Stomach (tissue), 8 donors: ENCODE measurements at regions not wholly inside any gene's neighbourhood (a gene's known extent, or its start where the extent isn't known, plus 50 kb on each side); places are given as distances from the start of the nearest gene placed in this dataset.
A peak's percentile ranks its signal among the peaks of the same experiment; 100 is the strongest.

Experiments
- DNase-seq, 2 donors: peaks; one replicate each; pipeline versions ENCODE4 v3.0.0 to v3.0.0-alpha.2; 2013 to 2019
- H3K27ac ChIP-seq, 5 donors: fragments of 200-600 bp in 4 of 5; sonication (generic) in 4 of 5; one replicate each; pipeline ENCODE4 v1.5.1; 2013 to 2019; ENCODE audit warnings: mild to moderate bottlenecking in 1 of 5, moderate library complexity in 1 of 5
- H3K27me3 ChIP-seq, 3 donors: fragments of 200-600 bp; sonication (generic); one replicate each; pipeline ENCODE4 v1.5.1; 2017 to 2019; ENCODE audit warnings: mixed run types in 1 of 3
- H3K36me3 ChIP-seq, 4 donors: fragments of 200-600 bp; sonication (generic); 1 replicate in 3 of 4; 2 replicates in 1 of 4; pipeline ENCODE4 v1.5.1; 2016 to 2019
- H3K4me1 ChIP-seq, 4 donors: fragments of 200-600 bp; sonication (generic); one replicate each; pipeline ENCODE4 v1.5.1; 2016 to 2019
- H3K4me3 ChIP-seq, 4 donors: fragments of 200-600 bp; sonication (generic) in 3 of 4; one replicate each; pipeline ENCODE4 v1.5.1; 2016 to 2019; ENCODE audit warnings: mild to moderate bottlenecking in 1 of 4
- H3K9me3 ChIP-seq, 4 donors: fragments of 200-600 bp; sonication (generic); one replicate each; pipeline ENCODE4 v1.5.1; 2016 to 2019
- EP300 ChIP-seq: sonication (generic); formaldehyde crosslinking; IDR thresholded peaks from one replicate; pipeline ENCODE4 v1.6.1; 2017; ENCODE audit warnings: antibody characterized with exemption
- POLR2A ChIP-seq, 4 donors: fragments of 450-650 bp; IDR thresholded peaks; one replicate each; pipeline ENCODE4 v1.6.1; 2016; ENCODE audit warnings: antibody characterized with exemption in 4 of 4, control low read depth in 2 of 4, mild to moderate bottlenecking in 1 of 4, moderate library complexity in 1 of 4
- POLR2AphosphoS5 ChIP-seq, 3 donors: sonication (generic); formaldehyde crosslinking; IDR thresholded peaks; one replicate each; pipeline ENCODE4 v1.6.1; 2016; ENCODE audit warnings: antibody characterized with exemption in 3 of 3
- WGBS, 5 donors: extraction: QIAGEN DNeasy Blood & Tissue Kit in 3 of 5; methylation state at CpG; one replicate each; pipeline versions ENCODE4 v1.1.5 to v1.1.7; 2013 to 2018; 5-methylcytosine and 5-hydroxymethylcytosine counted together
- intact Hi-C: fragments of 100-400 bp; cut with DNase I; formaldehyde crosslinking; loops from one replicate; pipeline ENCODE4 v1.15.1; 2023; ENCODE audit warnings: low total_unique reads
- TF ChIP-seq, protein P1 (sequence below), 7 experiments: fragments of 450-650 bp in 4 of 7; fragments of 200-600 bp in 3 of 7; sonication (generic) in 3 of 7; IDR thresholded peaks; one replicate each; pipeline ENCODE4 v1.5.1; 2016 to 2019; ENCODE audit warnings: antibody characterized with exemption in 7 of 7, control low read depth in 2 of 7, mild to moderate bottlenecking in 1 of 7
- donor health status: healthy with polysubstance abuse.
- donor health status: Bipolar disorder and iron deficiency.
- donor health status: healthy.

DNA sequence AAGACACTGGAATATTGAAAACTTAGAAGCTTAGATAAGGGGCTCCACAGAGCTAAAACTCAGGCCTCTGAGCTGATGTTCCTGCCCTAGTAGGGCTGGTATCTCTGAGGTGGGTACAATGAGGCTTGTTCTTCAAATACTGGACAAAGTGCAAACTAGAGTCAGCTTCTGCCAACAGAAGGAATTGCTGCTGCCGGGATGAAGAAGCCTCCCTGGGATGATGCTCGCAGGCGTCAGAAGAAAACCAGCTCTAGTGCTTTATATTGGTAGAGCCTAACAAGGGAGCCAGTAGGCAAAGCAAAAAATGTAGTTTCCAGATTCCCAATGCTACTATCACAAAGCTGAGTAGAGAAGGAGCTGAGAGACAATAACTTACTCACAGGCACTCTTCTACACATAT, 118.1 kb downstream of the FOXI3 start:
- H3K4me1 ChIP-seq, result no peaks in the 10 kb centered on the region
- peaks cover 0 to 13% (median 0%) of the 10 kb centered on the region in 3 donors for H3K27me3 ChIP-seq
- DNase-seq, result no peak
- H3K4me3 ChIP-seq, result no peak overlapping the region
- H3K27ac ChIP-seq, result no peak overlapping the region
- no peaks in the 10 kb centered on the region for H3K36me3 ChIP-seq
- TF ChIP-seq, protein P1, sequence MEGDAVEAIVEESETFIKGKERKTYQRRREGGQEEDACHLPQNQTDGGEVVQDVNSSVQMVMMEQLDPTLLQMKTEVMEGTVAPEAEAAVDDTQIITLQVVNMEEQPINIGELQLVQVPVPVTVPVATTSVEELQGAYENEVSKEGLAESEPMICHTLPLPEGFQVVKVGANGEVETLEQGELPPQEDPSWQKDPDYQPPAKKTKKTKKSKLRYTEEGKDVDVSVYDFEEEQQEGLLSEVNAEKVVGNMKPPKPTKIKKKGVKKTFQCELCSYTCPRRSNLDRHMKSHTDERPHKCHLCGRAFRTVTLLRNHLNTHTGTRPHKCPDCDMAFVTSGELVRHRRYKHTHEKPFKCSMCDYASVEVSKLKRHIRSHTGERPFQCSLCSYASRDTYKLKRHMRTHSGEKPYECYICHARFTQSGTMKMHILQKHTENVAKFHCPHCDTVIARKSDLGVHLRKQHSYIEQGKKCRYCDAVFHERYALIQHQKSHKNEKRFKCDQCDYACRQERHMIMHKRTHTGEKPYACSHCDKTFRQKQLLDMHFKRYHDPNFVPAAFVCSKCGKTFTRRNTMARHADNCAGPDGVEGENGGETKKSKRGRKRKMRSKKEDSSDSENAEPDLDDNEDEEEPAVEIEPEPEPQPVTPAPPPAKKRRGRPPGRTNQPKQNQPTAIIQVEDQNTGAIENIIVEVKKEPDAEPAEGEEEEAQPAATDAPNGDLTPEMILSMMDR (IDR thresholded peaks at IDR 0.05), result no peak
- TF ChIP-seq POLR2AphosphoS5 (IDR thresholded peaks at IDR 0.05), result no peak
- TF ChIP-seq POLR2A (IDR thresholded peaks at IDR 0.05), result no peak
- no peak for TF ChIP-seq EP300
- H3K9me3 ChIP-seq, result peaks cover 0 to 7% (median 0%) of the 10 kb centered on the region in 4 donors
- intact Hi-C loops, result no loop called here
- WGBS, 5 donors, result 60 to 87% (median 75%) methylated on average over 3 of the region's 3 CpGs

DNA sequence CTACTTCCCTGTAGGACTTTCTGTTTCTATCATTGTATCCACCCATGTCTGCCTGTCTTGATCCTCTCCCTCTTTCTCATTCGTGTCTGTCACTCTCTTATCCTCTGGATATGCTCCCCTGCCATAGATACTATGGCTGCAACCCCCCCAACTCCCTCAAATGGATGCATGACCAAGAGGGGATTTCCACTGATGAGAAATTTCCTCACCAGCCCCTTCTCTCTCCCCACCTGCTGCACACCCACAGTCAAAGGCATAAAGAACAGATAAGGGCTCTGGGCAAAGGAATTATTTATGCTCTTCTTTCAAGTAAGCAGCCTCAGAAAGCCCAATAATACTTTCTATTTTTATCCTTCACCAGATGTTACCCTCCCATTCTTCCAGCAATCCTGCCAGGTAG, 121.3 kb downstream of the FOXI3 start:
- no peak overlapping the region for H3K27ac ChIP-seq
- no peak overlapping the region for H3K4me3 ChIP-seq
- 49 to 71% (median 68%) methylated on average over 1 of the region's 1 CpG for WGBS, 5 donors
- peaks cover 0 to 13% (median 0%) of the 10 kb centered on the region in 3 donors for H3K27me3 ChIP-seq
- no peaks in the 10 kb centered on the region for H3K4me1 ChIP-seq
- peaks cover 0 to 7% (median 0%) of the 10 kb centered on the region in 4 donors for H3K9me3 ChIP-seq
- H3K36me3 ChIP-seq, result no peaks in the 10 kb centered on the region
- intact Hi-C loops, result no loop called here
- TF ChIP-seq, protein P1 (IDR thresholded peaks at IDR 0.05), result no peak
- TF ChIP-seq POLR2A (IDR thresholded peaks at IDR 0.05) (no peak), EP300 (no peak), POLR2AphosphoS5 (IDR thresholded peaks at IDR 0.05) (no peak)
- DNase-seq, result no peak

DNA sequence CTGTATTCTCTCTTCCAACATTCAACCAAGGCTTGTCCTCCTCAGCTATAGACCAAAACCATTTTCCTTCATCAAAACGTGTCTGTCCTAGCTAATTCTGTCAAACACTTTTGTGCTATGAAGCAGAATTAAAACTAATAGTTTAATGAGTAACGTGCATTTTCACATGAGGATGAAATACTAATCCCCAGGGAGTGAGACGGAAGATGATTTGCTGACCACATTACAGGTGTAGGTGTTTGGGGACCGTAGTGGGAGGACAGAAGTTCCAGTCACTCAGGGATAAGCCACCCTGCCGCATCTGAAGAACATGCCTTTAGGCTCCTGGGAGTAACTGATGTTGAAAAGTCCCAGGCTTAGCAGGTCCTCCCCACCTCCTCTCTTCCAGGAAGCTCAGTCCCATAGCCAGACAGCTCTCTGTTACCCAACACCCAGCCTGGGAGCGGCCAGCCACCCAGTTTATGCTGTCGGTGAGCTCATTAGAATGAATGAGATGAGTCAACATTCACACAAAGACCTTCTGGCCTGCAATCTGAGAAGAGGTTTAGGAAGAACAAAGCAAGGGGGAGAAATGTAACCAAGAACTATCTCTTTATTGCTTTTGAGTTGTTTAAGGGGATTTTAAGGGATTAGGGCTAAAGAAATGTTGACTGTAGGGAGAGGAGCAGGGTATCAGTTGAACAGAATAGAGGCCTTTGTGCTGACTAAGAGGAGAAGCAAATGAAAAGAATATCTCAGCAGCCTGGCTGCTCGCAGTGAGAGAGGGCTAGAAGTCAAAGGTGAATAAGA, 122.5 kb downstream of the FOXI3 start:
- H3K36me3 ChIP-seq, result no peaks in the 10 kb centered on the region
- TF ChIP-seq, protein P1 (IDR thresholded peaks at IDR 0.05), result no peak
- no peak for TF ChIP-seq POLR2A (IDR thresholded peaks at IDR 0.05)
- TF ChIP-seq EP300, result no peak
- TF ChIP-seq POLR2AphosphoS5 (IDR thresholded peaks at IDR 0.05), result no peak
- WGBS, 5 donors, result 43 to 57% (median 46%) methylated on average over 8 of the region's 8 CpGs
- DNase-seq, result peak in 1 of 2 donors; percentile 55
- peaks cover 0 to 7% (median 0%) of the 10 kb centered on the region in 4 donors for H3K9me3 ChIP-seq
- H3K4me3 ChIP-seq, result no peak overlapping the region
- no peaks in the 10 kb centered on the region for H3K4me1 ChIP-seq
- H3K27ac ChIP-seq, result no peak overlapping the region
- peaks cover 0 to 8% (median 0%) of the 10 kb centered on the region in 3 donors for H3K27me3 ChIP-seq
- intact Hi-C loops, result no loop called here

DNA sequence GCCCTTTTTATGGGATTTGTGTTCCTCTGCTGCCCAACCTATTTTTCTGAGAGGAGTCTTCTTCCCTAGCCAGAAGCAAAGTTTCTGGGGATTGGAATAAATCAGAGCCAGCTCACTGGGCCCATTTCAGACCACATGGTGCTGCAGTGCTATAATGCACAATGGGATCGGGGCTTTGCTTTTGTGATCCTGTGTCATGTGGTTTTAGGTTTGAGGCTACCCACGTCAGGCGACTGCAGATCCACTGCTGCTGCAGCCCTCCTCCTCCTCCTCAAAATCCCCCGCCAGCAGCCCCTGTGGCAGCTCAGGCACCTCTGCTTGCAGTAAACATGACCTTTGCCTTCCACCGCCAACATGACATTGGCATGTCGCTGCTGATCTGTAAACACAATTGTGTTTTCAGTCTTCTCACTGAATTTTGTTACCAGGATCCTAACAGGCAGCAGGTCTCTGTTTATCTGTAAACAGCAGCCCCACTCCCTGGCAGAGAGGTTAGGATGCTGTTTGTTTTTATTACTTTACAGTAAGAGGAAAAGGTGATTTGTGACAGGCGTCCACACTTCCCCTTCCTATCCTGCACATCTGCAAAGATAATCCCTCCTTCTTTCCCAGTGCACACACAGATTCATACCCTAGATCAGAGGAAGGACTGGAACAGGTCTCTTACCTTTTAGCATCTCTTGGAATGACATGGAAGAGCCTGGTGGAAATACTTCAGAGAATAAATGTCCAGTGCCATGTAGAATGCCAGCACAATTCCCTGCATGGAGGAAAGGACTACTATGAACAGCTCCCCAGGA, 130.8 kb downstream of the FOXI3 start:
- Histone ChIP-seq H3K36me3 (no peaks in the 10 kb centered on the region), H3K4me3 (no peak overlapping the region), H3K27me3 (peaks cover 0 to 10% (median 0%) of the 10 kb centered on the region in 3 donors), H3K9me3 (peaks cover 0 to 5% (median 0%) of the 10 kb centered on the region in 4 donors), H3K4me1 (no peaks in the 10 kb centered on the region), H3K27ac (no peak overlapping the region)
- DNase-seq, result no peak
- WGBS, 5 donors, result 22 to 31% (median 27%) methylated on average over 7 of the region's 7 CpGs
- TF ChIP-seq POLR2AphosphoS5 (IDR thresholded peaks at IDR 0.05), result no peak
- TF ChIP-seq POLR2A (IDR thresholded peaks at IDR 0.05), result no peak
- TF ChIP-seq, protein P1 (IDR thresholded peaks at IDR 0.05), result no peak
- no peak for TF ChIP-seq EP300
- intact Hi-C loops, result no loop called here
